Breast epithelium (tissue), 3 donors: ENCODE measurements at regions not wholly inside any gene's neighbourhood (a gene's known extent, or its start where the extent isn't known, plus 50 kb on each side); places are given as distances from the start of the nearest gene placed in this dataset.
"Not testable (repeated sequence)": the region's sequence is repeated elsewhere in the genome, so short reads cannot be mapped to it uniquely, and the experiment has no call there.

ENCODE experiments used
- POLR2A ChIP-seq: fragments of 450-650 bp; IDR thresholded peaks from one replicate; pipeline ENCODE4 v1.6.1; 2016; ENCODE audit warnings: antibody characterized with exemption, mild to moderate bottlenecking, moderate library complexity
- POLR2AphosphoS5 ChIP-seq, 3 donors: sonication (generic); formaldehyde crosslinking; IDR thresholded peaks; one replicate each; pipeline ENCODE4 v1.6.1; 2017; ENCODE audit warnings: antibody characterized with exemption in 3 of 3
- TF ChIP-seq, protein P1 (sequence below), 3 donors: fragments of 450-650 bp; IDR thresholded peaks; one replicate each; pipeline ENCODE4 v1.5.1; 2016 to 2017; ENCODE audit warnings: antibody characterized with exemption in 3 of 3, mild to moderate bottlenecking in 3 of 3, moderate library complexity in 3 of 3

DNA sequence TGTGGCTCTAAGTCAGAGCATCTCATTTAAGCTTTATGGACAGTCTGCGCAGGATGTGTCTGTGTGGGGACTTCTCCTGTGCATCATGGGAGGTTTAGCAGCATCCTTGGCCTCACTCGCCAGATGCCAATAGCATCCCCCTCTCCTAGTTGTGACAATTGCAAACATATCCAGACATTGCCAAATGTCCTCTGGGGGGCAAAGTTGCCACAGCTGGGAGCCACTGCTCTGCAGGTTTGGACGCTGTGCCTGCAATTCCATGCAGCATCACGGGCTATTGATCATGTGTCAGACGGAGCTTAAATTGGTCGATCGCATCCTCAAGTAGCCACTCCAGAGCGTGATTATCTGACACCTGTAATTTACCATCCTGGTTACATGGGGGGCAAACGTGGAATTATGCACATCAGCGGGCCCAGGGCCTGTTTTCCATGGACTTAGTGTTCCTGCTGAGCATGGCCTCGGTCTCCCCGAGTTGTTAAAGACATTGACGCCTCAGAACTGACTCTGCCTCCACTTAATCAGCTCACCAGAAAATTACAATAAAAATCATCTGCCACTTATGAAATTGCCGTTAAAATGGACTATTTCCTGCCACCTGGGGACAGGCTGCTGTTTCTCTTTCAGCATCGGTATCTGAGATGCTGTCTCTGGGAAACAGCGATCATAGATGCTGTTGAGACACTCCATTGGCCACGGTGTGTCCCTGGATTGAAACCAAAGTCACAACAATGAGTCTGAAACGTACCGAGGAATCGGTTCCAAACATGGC lies 191.9 kb upstream of the SULF2 start:
- not testable (repeated sequence) for TF ChIP-seq POLR2A; POLR2AphosphoS5 (IDR thresholded peaks at IDR 0.05)
- TF ChIP-seq, protein P1, sequence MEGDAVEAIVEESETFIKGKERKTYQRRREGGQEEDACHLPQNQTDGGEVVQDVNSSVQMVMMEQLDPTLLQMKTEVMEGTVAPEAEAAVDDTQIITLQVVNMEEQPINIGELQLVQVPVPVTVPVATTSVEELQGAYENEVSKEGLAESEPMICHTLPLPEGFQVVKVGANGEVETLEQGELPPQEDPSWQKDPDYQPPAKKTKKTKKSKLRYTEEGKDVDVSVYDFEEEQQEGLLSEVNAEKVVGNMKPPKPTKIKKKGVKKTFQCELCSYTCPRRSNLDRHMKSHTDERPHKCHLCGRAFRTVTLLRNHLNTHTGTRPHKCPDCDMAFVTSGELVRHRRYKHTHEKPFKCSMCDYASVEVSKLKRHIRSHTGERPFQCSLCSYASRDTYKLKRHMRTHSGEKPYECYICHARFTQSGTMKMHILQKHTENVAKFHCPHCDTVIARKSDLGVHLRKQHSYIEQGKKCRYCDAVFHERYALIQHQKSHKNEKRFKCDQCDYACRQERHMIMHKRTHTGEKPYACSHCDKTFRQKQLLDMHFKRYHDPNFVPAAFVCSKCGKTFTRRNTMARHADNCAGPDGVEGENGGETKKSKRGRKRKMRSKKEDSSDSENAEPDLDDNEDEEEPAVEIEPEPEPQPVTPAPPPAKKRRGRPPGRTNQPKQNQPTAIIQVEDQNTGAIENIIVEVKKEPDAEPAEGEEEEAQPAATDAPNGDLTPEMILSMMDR (IDR thresholded peaks at IDR 0.05), result not testable (repeated sequence)
